CD4-positive, alpha-beta T cell treated with Interleukin-12 subunit alpha and Interleukin-12 subunit beta, for 1 hour (primary cell): ENCODE measurements at regions not wholly inside any gene's neighbourhood (a gene's known extent, or its start where the extent isn't known, plus 50 kb on each side); places are given as distances from the start of the nearest gene placed in this dataset.

Source experiments
- DNase-seq: peaks from one replicate; pipeline ENCODE4 v3.0.0-alpha.2; 2020

DNA sequence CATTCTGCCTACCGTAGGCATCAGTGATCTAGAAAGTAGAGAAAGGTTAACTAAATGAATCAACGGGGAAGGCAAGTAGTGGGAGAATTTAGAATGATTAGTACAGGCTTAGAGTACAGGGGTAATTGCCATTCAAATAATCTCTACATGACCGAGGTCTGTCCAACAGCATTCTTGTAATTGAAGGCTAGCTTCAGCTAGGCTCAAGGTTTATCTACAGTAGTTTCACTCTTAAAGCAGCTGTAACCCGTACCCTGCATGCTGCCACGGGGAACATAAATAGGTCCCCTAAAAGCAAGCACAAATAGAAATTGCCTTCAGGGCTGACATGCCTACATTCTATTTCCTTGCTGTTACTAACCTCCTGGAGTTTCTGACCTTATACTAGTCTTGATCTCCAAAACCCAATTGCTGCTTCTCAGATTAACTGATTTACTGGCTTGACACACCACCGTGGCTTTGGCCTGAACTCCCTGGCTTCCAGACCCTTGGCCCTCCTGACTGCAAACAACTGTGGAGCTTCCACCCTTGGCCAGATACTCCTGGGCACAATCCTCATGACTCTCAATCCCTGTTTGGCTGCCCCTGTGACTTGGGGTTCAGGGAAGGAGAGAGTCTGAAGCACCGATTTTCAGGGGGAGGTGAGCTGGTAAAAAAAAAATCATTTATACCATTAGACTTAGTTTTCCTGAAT, 242.1 kb upstream of the FOXN3 start:
- no peak for DNase-seq

DNA sequence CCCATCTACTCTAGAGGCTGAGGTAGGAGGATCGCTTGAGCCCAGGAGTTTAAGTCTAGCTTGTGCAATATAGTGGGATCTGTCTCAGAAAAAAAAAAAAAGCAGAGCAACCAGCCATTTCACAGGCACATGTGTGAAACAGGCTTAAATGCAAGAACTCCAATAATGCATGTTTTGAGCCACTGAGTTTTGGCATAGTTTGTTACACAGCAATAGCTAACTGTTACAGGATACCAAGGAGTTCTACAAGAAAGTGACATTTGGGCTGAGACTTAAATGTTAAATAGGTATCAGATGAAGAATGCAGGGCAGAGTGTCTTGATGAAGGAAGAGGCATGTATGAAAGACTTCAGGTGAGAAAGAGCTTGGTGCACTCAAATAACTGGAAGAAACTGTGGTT, 240.0 kb upstream of the FOXN3 start:
- DNase-seq = no peak

DNA sequence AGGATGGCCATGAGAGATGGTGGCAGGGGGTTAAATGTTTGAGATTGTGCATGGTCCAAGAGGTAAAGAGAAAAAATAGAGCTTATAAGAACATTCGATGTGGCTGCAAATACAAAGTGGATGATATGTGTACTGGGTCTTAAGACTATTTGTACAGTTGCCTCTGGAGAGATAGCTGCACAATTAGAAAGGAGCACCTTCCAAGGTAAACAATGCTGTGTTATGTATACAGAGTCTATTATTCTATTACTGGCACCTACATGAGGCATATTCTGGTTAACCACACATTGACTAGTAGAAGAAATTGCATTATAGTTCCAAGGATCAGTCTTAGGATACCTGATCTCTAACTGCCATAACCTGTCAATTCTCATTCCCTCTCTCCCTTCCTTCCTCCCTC, 238.0 kb upstream of the FOXN3 start:
- DNase-seq = no peak

DNA sequence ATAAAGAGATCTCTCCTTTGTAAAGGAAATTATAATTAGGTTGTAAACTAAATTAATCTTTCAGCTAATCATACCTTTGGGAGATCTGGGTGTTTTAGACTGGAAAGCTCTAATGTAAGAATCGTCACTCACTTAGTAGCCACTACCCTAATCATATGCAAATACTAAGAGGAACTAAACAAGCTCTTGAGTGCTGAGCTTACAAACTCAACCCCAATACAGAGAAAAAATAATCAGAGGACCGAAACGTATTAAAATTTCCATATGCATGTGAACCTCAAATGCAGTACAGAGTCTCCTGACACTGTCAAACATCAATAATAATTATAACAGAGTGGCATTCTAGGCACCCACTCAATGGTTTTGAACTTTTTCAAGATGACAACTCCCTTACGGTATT, 235.3 kb upstream of the FOXN3 start:
- DNase-seq = no peak

DNA sequence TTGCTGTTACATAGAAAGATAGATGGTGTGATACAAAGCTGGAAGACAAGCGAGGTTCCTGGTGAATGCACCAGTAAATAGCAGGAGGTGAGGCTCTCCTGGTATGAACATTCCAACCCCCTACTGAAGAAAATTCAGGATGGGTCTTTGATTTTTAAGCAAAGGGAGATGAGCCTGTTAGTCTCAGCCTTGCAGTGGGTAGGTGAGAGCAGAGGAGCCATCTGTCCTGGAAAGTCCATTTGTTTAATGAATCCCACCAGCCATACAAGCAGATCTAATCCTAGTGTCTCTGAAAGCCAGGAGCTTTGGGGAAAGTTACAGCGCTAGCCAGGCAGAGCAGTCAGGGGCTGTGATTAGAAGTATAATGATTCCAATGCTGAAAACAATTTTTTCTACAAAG, 234.8 kb upstream of the FOXN3 start:
- no peak for DNase-seq

DNA sequence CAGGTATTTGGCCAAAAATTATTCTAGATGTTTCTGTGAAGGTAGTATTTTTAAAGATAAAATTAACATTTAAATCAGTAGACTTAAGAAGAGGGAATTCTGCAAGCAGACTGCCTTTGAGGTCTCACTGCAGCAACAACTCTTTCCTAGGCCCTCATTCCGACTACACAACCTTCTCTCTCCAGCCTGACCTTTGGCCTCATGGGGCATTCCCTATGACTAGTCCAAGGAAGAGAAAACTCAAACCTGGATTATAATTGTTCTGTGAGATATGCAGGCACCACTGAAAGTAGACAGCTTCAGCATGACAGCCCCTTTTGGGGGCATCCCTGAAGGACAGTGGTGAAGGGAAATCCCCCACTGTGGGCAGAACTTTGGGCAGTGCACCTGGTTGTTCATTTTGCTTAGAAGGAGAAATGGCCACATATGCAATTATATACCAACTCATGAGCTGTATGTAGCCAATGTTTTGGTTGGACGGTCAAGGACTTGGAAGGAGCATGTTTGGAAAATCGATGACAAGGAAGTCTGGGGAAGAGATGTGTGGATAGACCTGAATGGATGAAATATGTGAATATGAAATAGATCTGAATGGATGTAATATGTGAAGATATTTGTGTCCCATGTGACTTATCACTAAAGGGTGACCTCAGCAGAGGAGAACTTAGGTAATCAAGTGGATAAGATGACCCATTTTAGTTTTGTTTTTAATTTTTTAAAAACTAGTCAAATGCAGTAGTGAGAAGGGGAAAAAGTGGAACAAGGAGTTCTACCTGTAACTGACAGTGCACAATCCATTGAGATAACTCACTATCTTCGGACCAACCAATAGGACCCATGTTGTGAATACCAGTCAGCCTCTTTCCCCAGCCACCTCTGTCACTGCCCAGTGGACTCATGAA, 233.3 kb upstream of the FOXN3 start:
- no peak for DNase-seq

DNA sequence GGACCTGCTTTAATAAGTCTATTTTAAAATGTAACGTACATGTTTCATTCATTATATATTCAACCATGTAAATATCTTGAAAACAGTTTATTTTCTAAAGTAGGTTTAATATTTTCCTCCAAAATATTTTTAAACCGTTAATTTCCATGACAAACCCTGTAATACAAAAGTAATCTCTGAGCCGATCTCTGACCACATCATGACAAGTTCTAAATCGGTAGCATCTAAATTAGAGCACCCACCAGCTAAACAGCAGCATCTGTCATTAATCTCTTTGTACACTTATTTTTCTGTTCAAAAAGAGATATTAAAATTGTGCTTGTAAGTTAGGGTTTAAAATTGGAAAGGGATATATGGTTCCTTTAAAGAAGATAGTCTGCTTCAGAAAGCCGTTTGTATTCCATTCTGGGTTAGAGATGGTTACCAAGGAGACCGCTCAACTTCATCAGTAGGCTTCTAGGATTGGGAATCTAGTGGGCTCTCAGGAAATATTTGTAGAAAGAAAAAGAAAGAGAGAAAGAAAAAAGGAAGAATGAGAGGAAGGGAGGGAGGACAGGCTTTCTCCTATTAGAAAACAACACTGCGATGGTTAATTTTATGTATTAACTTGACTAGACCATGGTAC, 232.5 kb upstream of the FOXN3 start:
- no peak for DNase-seq

DNA sequence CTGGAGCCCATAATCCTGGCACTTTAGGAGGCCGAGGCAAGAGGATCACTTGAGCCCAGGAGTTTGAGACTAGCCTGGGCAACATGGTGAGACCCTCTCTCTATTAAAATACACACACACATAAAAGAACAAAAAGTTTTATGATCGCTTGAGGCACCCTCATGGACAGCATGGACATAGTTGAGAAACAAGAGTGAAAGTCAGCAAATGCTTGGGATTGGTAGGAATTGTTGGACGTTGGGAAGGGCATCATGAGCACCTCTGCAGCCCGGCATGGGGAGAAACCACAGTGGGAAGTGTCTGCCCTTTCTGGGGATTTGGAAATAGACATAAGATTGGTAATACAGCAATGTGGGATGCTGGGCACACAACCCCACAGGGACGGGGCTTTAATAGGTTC, 231.9 kb upstream of the FOXN3 start:
- DNase-seq = no peak

DNA sequence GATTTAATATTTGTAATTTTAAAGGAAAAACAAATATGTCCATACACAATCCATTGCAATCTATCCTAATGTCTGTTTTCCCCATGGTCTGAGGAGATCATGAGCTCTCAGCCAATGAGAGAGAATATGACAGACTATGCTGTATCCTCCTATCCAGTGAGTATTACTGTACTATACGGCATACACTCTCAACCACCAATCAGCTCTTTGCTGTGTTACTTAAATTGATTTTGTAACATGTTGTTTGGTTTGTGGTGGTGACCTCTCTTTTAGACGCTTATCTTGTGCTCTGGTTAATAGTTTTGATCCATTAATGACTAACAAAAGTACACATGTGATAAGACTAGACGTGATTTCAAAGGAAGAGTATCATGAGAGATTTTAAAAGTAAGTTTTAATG, 231.5 kb upstream of the FOXN3 start:
- DNase-seq = no peak

DNA sequence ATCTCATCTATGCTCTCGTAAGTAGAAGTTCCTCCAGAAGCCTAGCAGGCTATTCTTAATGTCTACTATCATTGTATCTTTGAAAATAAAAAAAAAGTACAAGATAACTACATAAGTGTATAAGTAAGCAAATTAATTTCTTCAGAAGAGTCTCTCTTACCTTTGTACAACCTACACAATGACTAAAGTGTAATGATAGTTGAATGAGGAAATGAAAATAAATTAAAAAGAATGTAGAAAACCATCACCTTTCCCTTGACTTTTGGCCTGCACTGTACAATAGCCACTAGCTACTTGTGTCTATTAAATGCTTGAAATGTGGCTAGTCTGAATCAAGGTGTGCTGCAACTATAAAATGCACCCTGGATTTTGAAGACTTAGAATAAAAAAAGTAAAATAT, 229.9 kb upstream of the FOXN3 start:
- DNase-seq = no peak

DNA sequence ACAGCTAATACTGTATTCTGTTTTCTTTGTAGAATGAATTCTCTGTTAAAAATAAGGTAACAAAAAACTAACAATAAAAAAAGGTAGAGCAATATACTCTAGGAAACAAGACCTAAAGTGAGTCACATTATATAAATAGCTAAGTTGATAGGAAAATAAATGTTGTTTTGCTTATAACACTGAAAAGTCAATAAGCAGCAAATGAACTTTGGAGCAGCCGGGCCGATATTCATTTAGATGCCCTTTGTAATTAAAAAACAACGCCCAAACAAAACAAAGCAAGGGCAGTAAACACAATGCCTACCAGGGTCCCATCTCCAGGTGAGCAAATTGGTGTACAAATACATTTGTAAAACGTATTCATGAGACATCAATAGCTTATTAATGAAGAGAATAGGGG, 227.6 kb upstream of the FOXN3 start:
- no peak for DNase-seq

DNA sequence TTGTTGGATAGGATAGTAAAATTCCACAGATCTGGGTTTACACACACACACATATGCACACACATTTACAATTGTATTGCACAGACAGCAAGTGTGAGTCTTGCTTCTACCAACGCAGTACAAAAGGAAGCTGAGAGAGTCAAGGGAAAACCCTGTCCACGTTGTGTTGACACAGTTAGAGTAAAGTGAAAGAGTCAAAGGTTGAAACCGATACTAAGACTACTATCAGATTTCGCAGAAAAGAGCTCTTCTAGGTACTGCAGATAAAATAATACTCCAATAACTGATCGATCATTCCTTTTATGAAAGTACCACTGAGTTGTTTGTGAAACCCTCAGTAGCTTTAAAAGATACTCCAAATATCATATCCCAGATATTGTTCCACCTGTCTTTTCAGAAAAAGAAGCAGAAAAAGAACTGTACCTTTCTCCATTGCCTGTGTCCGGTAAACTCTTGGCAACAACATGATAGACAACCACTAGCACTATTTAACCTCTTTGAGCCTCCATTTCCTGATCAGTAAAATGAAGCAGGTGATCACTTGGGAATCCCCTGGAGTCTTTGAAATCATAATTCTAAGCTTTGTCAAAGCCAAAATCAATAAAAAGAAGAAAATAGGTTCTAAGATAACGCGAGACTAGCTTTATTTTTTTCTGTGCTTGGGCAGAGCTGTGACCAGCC, 224.6 kb upstream of the FOXN3 start:
- peak; percentile 67 for DNase-seq

DNA sequence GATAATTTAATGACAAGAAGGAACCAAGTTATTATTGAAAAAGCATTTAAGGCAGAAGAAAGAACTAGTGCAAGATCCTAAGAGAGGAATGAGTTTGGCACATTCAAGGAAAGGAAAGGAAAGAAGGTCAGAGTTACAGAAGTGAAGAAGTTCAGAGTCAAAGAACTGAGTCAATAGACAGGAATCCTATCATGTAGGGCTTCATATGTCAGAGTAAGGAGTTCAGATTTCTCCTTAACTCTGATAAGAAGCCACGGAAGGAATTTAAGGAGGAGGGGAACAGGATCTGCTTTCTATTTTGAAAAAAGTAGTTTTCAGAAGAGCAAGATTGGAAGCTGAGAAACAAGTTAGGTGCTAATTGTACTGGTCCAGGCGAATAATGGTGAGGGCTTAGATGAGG, 223.1 kb upstream of the FOXN3 start:
- no peak for DNase-seq

DNA sequence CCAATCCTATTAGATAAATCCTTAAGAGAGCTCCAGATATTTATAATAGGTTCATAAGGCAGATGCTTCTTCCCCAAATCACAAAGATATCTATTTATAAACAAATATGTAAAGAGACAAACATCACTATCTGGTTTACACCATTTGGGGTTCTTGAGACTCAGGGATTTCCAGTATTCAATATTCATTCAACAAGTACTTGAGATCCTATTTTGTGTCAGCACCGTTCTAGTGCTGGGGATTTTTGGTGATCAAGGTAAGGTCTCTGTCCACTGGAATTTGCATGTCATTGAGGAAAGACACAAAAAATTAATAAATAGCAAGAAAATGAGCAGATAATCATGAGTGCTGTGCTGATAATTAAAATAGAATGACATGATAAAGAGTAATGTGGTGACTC, 222.7 kb upstream of the FOXN3 start:
- no peak for DNase-seq

DNA sequence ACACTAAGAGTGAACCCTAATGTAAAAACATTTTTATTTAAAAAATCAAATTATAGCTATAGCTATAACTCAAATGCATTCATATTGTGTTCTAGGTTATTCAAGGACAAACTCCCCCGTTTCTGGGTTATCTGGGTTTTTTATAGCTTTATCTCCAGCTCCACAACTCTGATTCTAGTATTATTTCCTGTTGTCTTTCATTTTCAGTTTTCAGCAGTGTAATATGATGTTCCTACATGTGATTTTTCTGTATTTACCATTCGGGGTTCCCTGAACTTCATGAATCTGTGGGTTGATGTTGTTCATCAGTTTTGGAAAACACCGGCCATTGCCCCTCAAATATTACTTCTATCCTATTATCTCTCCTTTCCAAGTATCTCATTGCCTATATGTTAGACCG, 221.9 kb upstream of the FOXN3 start:
- DNase-seq = peak; percentile 36

DNA sequence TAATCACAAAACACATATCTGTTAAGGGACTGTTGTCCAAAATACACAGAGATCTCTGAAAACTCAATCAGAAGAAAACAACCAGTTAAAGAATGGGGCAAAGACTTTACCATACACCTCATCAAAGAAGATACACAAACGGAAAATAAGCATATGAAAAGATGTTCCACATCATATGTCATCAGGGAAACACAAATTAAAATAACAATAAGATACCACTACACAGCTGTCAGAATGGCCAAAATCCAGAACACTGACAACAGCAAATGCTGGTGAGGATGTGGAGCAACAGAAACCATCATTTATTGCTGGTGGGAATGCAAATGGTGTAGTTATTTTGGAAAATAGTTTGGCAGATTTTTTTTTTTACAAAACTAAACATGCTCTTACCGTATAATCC, 220.5 kb upstream of the FOXN3 start:
- no peak for DNase-seq

DNA sequence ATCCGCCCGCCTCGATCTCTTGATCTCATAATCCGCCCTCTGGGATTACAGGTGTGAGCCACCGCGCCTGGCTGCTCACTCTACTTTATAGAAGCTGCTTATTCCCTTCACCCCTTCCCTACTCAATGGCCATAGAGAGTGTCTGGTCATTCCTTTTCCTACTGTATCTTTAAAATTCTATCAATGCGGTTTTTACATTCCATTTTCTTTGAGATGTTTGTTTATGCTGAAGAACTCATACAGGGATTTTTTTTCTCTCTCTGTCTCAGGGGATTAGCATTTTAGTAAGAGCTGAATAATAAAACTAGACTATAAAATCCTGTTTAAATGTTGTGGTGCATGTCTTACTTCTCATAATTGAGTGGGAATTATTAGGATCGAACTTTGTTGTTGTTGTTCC, 218.6 kb upstream of the FOXN3 start:
- no peak for DNase-seq

DNA sequence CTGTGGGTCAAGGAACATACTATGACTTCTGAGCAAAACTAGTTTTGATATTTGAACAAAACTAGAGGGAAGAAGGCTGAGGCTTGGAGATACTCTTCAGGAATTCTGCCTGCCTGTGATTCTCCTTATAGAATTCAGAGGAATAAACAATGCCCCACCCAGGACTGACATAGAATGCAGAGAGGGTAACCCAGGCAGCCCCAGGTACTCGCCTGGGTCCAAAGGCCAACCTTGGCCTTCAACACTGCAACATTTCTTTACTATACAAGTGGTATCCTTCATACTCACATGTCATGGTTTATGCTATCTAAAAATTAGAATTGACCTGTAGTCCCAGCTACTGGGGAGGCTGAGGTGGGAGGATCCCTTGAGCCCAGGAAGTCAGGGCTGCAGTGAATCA, 217.0 kb upstream of the FOXN3 start:
- no peak for DNase-seq

DNA sequence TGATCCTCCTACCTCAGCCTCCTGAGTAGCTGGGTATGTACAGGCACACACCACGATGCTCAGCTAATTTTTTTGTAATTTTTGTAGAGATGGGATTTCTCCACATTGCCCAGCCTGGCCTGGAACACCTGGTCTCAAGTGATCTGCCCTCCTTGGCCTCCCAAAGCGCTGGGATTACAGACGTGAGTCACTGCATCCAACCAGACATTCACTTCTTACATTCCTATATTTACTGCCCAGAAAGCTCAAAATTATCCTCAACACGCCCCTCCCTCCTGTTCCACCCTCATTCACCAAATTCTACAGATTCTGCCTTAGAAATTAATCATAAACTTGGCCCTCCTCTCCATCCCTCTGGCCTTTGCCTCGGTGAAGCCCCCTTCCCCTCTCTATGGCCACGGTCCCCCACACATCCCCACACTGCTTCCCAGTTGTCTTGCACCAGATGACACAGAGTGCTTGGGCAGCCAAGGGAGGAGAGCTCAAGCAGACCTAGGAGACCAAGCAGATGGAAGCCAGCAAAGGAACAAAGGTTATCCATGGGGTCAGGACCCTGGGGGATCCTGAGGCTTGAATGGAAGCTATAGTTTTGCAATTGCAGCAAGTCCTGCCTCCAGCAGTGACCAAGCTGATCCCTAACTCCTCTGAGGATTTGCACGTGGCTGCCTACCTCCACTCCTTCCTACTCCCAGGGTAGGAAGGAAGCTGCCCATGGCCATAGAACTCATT, 213.2 kb upstream of the FOXN3 start:
- no peak for DNase-seq

DNA sequence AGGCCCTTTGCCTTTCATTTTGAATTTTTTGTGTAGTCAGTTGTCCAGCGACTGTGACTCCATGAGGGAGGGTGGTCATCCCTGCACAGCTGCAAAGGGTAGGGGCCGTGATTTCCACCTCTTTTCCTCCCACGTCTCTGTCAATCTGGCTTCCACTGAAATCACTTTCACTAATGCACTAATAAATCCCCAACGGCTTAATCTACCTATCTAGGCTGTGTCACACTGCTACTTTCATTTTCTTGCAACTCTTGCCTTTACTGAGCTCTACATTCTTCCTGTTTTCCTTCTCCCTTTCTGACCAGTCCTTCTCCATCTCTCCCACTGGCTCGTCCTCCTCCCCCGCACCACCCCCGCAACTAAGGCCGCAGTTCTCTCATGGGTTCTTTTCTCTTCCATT, 212.3 kb upstream of the FOXN3 start:
- no peak for DNase-seq

DNA sequence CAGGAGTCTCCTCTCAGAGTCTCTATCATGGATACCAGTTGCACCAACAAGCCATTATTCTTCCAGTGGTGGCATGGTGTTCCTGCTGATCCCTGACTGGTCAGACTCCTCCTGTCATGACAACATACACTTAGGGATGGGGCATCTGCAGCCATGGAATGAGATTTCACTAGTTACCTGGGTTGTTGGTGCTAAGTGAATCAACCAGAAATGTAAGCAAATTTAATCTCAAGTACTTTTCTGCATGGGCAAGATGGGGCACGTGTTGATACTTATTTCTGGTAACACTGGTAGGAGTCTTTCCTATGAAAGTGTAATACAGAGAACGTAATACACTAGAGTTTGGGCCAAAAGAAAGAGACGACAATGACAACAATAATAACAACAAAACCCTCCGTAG, 211.5 kb upstream of the FOXN3 start:
- no peak for DNase-seq

DNA sequence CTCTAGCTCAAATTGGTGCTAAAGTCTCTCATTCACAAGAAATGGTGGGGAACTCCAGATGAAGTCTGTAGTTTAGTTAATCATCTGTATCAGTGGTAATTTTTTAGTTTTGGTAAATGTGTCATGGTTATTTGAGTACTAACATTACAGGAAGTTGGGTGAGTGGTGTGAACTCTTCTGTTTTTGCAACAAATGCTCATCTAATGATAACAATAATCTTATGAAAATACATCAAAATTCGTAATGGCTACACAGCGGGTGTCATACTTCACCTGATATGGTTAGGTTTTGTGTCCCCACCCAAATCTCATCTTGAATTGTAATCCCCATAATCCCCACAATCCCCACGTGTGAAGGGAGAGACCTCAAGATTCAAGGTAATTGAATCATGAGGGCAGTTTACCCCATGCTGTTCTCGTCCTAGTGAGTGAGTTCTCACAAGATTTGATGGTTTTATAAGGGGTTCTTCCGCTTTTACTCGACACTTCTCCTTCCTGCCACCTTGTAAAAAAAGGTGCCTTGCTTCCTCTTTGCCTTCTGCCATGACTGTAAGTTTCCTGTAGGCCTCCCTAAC, 209.3 kb upstream of the FOXN3 start:
- peak; percentile 51 for DNase-seq
